ENCODE measurements at regions not wholly inside any gene's neighbourhood (a gene's known extent, or its start where the extent isn't known, plus 50 kb on each side); places are given as distances from the start of the nearest gene placed in this dataset.

- TF ChIP-seq CTCF (IDR thresholded peaks at IDR 0.05): no peak
- no peak for TF ChIP-seq POLR2A (IDR thresholded peaks at IDR 0.05)
These were observed 825.1 kb upstream of the CNTNAP5 start for GRCh38 chr2:123200035-123200434.

All from Peyer's patch (tissue), 4 donors.